Retina (tissue), 1 donor: ENCODE measurements at regions not wholly inside any gene's neighbourhood (a gene's known extent, or its start where the extent isn't known, plus 50 kb on each side); places are given as distances from the start of the nearest gene placed in this dataset.

Experiments used
- DNase-seq: peaks from one replicate; pipeline ENCODE4 v3.0.0-alpha.2; 2016

- DNase-seq, result no peak
These were observed 1307.5 kb downstream of the GRIK2 start for GRCh38 chr6:102701019-102701418.

- DNase-seq, result peak; percentile 6
These were observed 1293.0 kb downstream of the GRIK2 start for GRCh38 chr6:102686461-102686860.

GRCh38 chr6:102680413-102680812 lies 1286.9 kb downstream of the GRIK2 start:
- no peak for DNase-seq

- DNase-seq, result no peak
These were observed 1286.4 kb downstream of the GRIK2 start for GRCh38 chr6:102679865-102680264.

GRCh38 chr6:102677225-102677624 lies 1283.7 kb downstream of the GRIK2 start:
- no peak for DNase-seq

- DNase-seq, result no peak
These were observed 1277.2 kb downstream of the GRIK2 start for GRCh38 chr6:102670735-102671134.

- DNase-seq, result no peak
These were observed 1269.3 kb downstream of the GRIK2 start for GRCh38 chr6:102662851-102663250.

GRCh38 chr6:102660303-102660702 lies 1266.8 kb downstream of the GRIK2 start:
- DNase-seq, result no peak

GRCh38 chr6:102655823-102656222 lies 1262.3 kb downstream of the GRIK2 start:
- DNase-seq, result no peak

- DNase-seq, result no peak
These were observed 1247.9 kb downstream of the GRIK2 start for GRCh38 chr6:102641426-102641825.

- no peak for DNase-seq
These were observed 1238.4 kb downstream of the GRIK2 start for GRCh38 chr6:102631921-102632320.

- no peak for DNase-seq
These were observed 1229.7 kb downstream of the GRIK2 start for GRCh38 chr6:102623201-102623600.

GRCh38 chr6:102619585-102619984 lies 1226.1 kb downstream of the GRIK2 start:
- DNase-seq, result peak; percentile 9

- no peak for DNase-seq
These were observed 1189.1 kb downstream of the GRIK2 start for GRCh38 chr6:102582569-102582968.

GRCh38 chr6:102581378-102582124 lies 1188.0 kb downstream of the GRIK2 start:
- DNase-seq, result no peak

- no peak for DNase-seq
These were observed 1177.9 kb downstream of the GRIK2 start for GRCh38 chr6:102571236-102571908.

GRCh38 chr6:102562713-102563112 lies 1169.2 kb downstream of the GRIK2 start:
- DNase-seq, result no peak

GRCh38 chr6:102553214-102553613 lies 1159.7 kb downstream of the GRIK2 start:
- DNase-seq, result no peak

GRCh38 chr6:102549221-102549874 lies 1155.8 kb downstream of the GRIK2 start:
- DNase-seq, result no peak

- DNase-seq, result no peak
These were observed 1131.8 kb downstream of the GRIK2 start for GRCh38 chr6:102525336-102525735.

- no peak for DNase-seq
These were observed 1127.5 kb downstream of the GRIK2 start for GRCh38 chr6:102520966-102521365.

- DNase-seq, result no peak
These were observed 1124.0 kb downstream of the GRIK2 start for GRCh38 chr6:102517506-102517905.

- no peak for DNase-seq
These were observed 1108.1 kb downstream of the GRIK2 start for GRCh38 chr6:102501615-102502014.

GRCh38 chr6:102494808-102495207 lies 1101.3 kb downstream of the GRIK2 start:
- no peak for DNase-seq
